GM18519 (cell line): ENCODE measurements at regions not wholly inside any gene's neighbourhood (a gene's known extent, or its start where the extent isn't known, plus 50 kb on each side); places are given as distances from the start of the nearest gene placed in this dataset.

Experiments
- ATAC-seq: cut with Tn5 transposase; IDR thresholded peaks from one replicate; pipeline ENCODE4 v1.9.1; 2021; ENCODE audit warnings: mild to moderate bottlenecking, moderate library complexity; ENCODE audit not compliant: unreplicated experiment, low FRiP score

GRCh38 chr21:16563116-16563515 lies 833.3 kb downstream of the USP25 start:
- no peak for ATAC-seq

DNA sequence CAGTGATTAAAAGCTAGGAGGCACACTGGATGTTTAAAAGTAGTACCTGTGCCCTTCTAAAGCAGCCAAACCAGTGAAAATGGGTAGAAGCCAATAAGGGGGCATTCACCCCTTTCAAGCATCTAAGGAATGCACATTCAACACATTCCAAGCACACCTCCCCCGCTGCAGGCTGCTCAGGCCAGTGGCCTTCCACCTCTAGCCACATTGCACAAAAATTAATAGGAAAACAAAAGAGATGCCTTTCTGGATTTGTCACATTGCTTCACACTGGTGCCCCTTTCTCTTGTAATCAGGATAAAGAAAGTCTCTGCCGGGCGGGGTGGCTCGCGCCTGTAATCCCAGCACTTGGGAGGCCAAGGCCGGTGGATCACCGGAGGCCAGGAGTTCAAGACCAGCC lies 834.0 kb downstream of the USP25 start:
- no peak for ATAC-seq

- no peak for ATAC-seq
Measured at GRCh38 chr21:16568244-16568643, 838.5 kb downstream of the USP25 start.

DNA sequence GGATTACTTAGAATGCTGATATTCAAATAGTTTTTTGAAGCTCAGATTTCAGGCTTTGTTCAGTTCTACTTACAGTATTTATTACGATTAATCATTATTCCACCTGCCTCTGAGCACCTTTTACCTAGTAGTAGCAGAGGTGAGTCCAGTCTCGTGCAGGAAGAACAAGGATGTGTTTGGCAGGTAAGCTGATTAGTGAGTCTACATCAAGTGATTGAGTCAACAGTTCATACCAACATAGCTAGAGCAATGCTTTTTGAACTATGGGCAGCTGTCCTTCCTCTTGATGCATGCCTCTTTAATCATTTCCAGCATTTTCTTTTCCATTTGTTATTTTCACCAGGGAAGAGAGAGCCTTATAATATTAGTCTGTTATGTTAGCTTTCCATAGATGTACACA lies 838.9 kb downstream of the USP25 start:
- no peak for ATAC-seq

DNA sequence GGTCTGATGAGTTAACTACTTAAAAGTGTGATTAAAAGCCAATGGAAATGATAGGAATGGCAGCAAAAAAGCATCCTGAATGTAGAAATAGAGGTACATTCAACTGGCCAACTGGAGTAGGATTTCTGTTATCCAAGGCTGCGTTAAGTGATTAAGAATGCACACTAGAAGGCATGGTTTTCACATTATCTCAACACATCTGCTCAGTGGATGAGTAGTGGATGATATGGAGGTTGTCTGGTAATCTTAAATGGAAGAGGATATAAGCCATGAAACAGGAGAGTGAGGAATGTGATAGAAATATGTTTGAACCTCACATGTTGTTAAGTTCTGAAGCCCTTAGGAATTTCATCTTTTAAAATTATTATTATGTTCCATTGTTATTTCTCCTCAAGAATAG lies 839.9 kb downstream of the USP25 start:
- ATAC-seq, result no peak

GRCh38 chr21:16570171-16570570 lies 840.4 kb downstream of the USP25 start:
- ATAC-seq, result no peak

- no peak for ATAC-seq
Measured at GRCh38 chr21:16570856-16571255, 841.1 kb downstream of the USP25 start.

- no peak for ATAC-seq
Measured at GRCh38 chr21:16571594-16571993, 841.8 kb downstream of the USP25 start.

GRCh38 chr21:16572032-16572431 lies 842.2 kb downstream of the USP25 start:
- ATAC-seq, result no peak

GRCh38 chr21:16573578-16573977 lies 843.8 kb downstream of the USP25 start:
- no peak for ATAC-seq

GRCh38 chr21:16577975-16578374 lies 848.2 kb downstream of the USP25 start:
- no peak for ATAC-seq

GRCh38 chr21:16578912-16579311 lies 849.1 kb downstream of the USP25 start:
- no peak for ATAC-seq

DNA sequence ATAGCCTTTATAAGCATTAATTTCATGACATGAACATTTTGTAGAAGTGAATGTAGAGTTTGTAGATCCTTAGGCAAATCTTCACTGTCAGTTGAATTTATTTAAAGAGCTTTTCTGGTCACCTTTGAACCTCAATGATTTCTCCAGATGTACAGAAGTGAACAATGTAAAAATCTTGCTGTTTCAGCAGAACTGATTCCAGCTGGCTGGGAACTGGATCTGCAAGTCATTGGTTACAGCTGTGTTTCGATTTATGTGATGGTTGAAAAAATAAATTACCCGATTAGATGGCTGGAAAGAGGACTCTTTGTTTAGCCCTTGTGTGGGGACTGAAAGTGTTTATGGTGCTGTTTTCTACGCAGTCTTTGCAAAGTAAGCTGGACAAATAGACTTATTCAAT lies 849.8 kb downstream of the USP25 start:
- ATAC-seq, result no peak

- ATAC-seq, result no peak
Measured at GRCh38 chr21:16580661-16581060, 850.9 kb downstream of the USP25 start.

DNA sequence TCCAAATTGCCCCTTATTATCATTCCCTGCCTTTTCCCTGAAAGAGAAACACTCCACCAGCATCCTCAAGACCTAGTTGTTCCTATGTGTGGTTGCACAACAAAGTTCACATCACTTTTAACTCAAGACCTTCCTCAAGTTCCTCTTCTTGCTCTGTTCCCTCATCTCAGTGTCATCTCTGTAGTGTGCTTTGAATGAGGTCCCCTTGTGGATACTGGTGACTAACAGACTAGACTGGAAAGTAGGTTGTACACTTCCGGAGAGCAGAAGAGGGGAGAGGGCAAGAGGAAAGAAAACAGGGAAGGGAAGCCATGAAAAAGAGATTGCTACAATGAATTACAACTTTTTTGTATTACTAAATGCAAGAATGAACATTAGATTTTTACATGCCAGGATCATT lies 853.8 kb downstream of the USP25 start:
- no peak for ATAC-seq

GRCh38 chr21:16584756-16585155 lies 855.0 kb downstream of the USP25 start:
- ATAC-seq, result no peak

DNA sequence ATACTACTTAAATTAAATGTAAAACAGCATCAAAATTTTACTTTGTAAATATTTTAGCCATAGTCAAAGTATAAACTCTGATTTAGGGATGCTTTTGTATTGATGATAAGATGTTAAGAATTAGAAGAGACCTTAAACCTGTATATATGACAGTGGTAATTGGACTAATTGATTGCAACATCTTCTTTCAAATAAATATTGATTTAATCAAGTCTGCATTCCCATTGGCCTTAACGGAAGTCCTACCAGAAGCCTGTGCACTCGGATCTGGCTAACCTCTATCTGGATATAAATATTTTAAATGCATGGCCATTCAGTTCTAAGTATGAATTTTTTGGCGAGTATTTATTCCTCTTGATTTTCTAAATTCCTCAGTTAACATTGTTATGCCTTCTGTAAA lies 856.1 kb downstream of the USP25 start:
- ATAC-seq, result no peak

DNA sequence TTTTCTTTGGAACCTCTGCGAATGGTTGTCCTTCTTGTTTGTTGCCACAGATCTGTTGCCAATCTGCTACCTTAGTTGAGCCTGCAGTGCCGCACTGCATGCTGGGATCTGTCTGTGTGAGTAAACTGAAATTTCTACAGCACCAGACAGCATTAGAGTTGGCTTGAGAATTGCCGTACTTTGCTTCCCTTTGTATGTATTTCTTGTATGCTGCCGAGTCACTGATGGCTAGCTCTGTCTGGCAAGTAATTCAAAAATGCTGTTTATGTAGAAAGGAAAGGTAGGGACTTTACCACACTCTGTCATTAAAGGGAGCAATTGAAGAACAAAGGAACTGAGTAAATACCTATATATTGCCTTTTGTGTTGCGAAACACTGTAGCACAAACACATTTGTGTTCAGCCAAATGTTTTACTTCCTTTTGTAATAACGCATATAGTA lies 857.4 kb downstream of the USP25 start:
- no peak for ATAC-seq

GRCh38 chr21:16587681-16588375 lies 858.0 kb downstream of the USP25 start:
- no peak for ATAC-seq

DNA sequence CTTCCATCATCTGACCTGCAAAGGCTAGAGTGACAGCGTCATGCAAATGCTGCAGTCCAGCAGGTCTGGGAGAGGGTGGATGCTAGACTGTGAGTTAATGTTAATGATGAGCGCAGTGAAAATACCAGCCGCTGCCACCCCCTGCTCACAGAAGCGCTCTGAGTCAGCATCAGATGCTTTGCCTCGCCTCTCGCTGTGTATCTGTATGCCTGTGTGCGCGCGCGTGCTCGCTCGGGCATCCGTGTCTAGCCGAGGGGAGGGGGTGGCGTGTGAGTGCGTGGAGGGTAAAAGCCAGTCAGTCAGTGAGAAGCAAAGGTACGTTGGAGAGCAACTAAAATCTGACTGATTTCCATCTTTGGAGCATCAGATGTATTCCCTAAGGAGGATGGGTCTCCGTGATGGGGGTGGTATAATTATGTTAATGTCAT lies 858.7 kb downstream of the USP25 start:
- no peak for ATAC-seq

GRCh38 chr21:16589006-16589898 lies 859.5 kb downstream of the USP25 start:
- no peak for ATAC-seq

DNA sequence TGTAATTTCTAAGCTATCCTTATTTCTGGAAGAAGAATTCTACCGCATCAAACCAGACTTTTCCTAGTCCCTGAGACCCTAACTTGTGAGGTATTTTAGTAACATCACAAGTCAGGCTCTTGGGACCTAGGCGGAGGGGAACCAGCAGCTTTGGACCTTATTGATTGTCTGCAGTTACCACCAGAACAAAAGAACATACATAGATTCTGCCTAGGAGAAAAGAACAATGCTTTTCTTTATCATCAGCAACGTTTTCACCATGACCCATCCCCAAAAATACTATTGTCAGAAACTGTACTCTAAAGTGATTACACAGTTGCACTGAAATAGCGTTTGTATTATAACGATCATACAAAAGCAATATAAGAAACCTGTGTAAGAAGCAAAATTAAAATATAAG lies 860.4 kb downstream of the USP25 start:
- ATAC-seq, result no peak
